ENCODE measurements at regions not wholly inside any gene's neighbourhood (a gene's known extent, or its start where the extent isn't known, plus 50 kb on each side); places are given as distances from the start of the nearest gene placed in this dataset.
"Not testable (repeated sequence)": the region's sequence is repeated elsewhere in the genome, so short reads cannot be mapped to it uniquely, and the experiment has no call there.

- H3K4me3 Mint-ChIP-seq (ENCODE audit: unreplicated experiment) = no peak overlapping the region
- TF ChIP-seq CTCF (IDR thresholded peaks at IDR 0.05) = no peak
Observed at GRCh38 chr7:4483851-4484250, 198.2 kb upstream of the FOXK1 start.

GRCh38 chr7:4484545-4484944 is 197.6 kb upstream of the FOXK1 start:
- no peak for TF ChIP-seq CTCF (IDR thresholded peaks at IDR 0.05)
- no peak for DNase-seq (ENCODE audit: extremely low spot score, unreplicated experiment)
- H3K4me1 Mint-ChIP-seq (ENCODE audit: unreplicated experiment) = no peaks in the 10 kb centered on the region
- peaks cover 21% of the 10 kb centered on the region for H3K9me3 Mint-ChIP-seq (ENCODE audit: unreplicated experiment)
- H3K27me3 Mint-ChIP-seq (ENCODE audit: unreplicated experiment) = no peaks in the 10 kb centered on the region
- H3K27ac Mint-ChIP-seq (ENCODE audit: unreplicated experiment) = no peak overlapping the region
- H3K4me3 Mint-ChIP-seq (ENCODE audit: unreplicated experiment) = no peak overlapping the region
- no peaks in the 10 kb centered on the region for H3K36me3 Mint-ChIP-seq (ENCODE audit: unreplicated experiment)

More at GRCh38 chr7:4483851-4484250, 198.2 kb upstream of the FOXK1 start:
- H3K27ac Mint-ChIP-seq (ENCODE audit: unreplicated experiment) = no peak overlapping the region
- H3K4me1 Mint-ChIP-seq (ENCODE audit: unreplicated experiment) = no peaks in the 10 kb centered on the region
- H3K27me3 Mint-ChIP-seq (ENCODE audit: unreplicated experiment) = no peaks in the 10 kb centered on the region
- H3K36me3 Mint-ChIP-seq (ENCODE audit: unreplicated experiment) = no peaks in the 10 kb centered on the region
- DNase-seq (ENCODE audit: extremely low spot score, unreplicated experiment) = no peak
- peaks cover 17% of the 10 kb centered on the region for H3K9me3 Mint-ChIP-seq (ENCODE audit: unreplicated experiment)

- Mint-ChIP-seq H3K9me3 (ENCODE audit: unreplicated experiment) (peaks cover 12% of the 10 kb centered on the region), H3K27me3 (ENCODE audit: unreplicated experiment) (no peaks in the 10 kb centered on the region), H3K36me3 (ENCODE audit: unreplicated experiment) (no peaks in the 10 kb centered on the region), H3K4me1 (ENCODE audit: unreplicated experiment) (no peaks in the 10 kb centered on the region), H3K4me3 (ENCODE audit: unreplicated experiment) (no peak overlapping the region), H3K27ac (ENCODE audit: unreplicated experiment) (no peak overlapping the region)
- no peak for TF ChIP-seq CTCF (IDR thresholded peaks at IDR 0.05)
- DNase-seq (ENCODE audit: extremely low spot score, unreplicated experiment) = no peak
Observed at GRCh38 chr7:4486907-4487306, 195.2 kb upstream of the FOXK1 start.

- not testable (repeated sequence) for H3K4me1 Mint-ChIP-seq (ENCODE audit: unreplicated experiment); H3K4me3 Mint-ChIP-seq (ENCODE audit: unreplicated experiment); H3K27ac Mint-ChIP-seq (ENCODE audit: unreplicated experiment); H3K27me3 Mint-ChIP-seq (ENCODE audit: unreplicated experiment); DNase-seq (ENCODE audit: extremely low spot score, unreplicated experiment); H3K36me3 Mint-ChIP-seq (ENCODE audit: unreplicated experiment)
- H3K9me3 Mint-ChIP-seq (ENCODE audit: unreplicated experiment) = peaks cover 16% of the 10 kb centered on the region
Observed at GRCh38 chr7:4496911-4497310, 185.2 kb upstream of the FOXK1 start.

GRCh38 chr7:4500812-4501211 is 181.3 kb upstream of the FOXK1 start:
- Mint-ChIP-seq H3K27ac (ENCODE audit: unreplicated experiment) (no peak overlapping the region), H3K36me3 (ENCODE audit: unreplicated experiment) (no peaks in the 10 kb centered on the region), H3K4me3 (ENCODE audit: unreplicated experiment) (no peak overlapping the region), H3K4me1 (ENCODE audit: unreplicated experiment) (no peaks in the 10 kb centered on the region), H3K9me3 (ENCODE audit: unreplicated experiment) (peaks cover 8% of the 10 kb centered on the region), H3K27me3 (ENCODE audit: unreplicated experiment) (no peaks in the 10 kb centered on the region)
- DNase-seq (ENCODE audit: extremely low spot score, unreplicated experiment) = no peak
- no peak for TF ChIP-seq CTCF (IDR thresholded peaks at IDR 0.05)

- H3K4me3 Mint-ChIP-seq (ENCODE audit: unreplicated experiment); H3K27me3 Mint-ChIP-seq (ENCODE audit: unreplicated experiment); DNase-seq (ENCODE audit: extremely low spot score, unreplicated experiment); H3K4me1 Mint-ChIP-seq (ENCODE audit: unreplicated experiment); H3K36me3 Mint-ChIP-seq (ENCODE audit: unreplicated experiment); H3K27ac Mint-ChIP-seq (ENCODE audit: unreplicated experiment): not testable (repeated sequence)
- peaks cover 23% of the 10 kb centered on the region for H3K9me3 Mint-ChIP-seq (ENCODE audit: unreplicated experiment)
Observed at GRCh38 chr7:4507886-4508285, 174.2 kb upstream of the FOXK1 start.
